IMR-90 (cell line): ENCODE measurements at regions not wholly inside any gene's neighbourhood (a gene's known extent, or its start where the extent isn't known, plus 50 kb on each side); places are given as distances from the start of the nearest gene placed in this dataset.

Source experiments
- ATAC-seq: fragments of 200-7000 bp; cut with Tn5 transposase; 2 replicates; pipeline ENCODE4 v1.9.1; 2020; ENCODE audit warnings: low read depth, mild to moderate bottlenecking, moderate library complexity
- BruUV-seq: library from RNA; stranded (reverse); fragments of 400-500 nt; replicated peaks from 2 replicates; lab custom pipeline; 2021; lab: Mats Ljungman, UMichigan
- CTCF ChIA-PET: fragments of 300-600 bp; formaldehyde crosslinking; extraction: SDS; loops from one replicate; lab custom pipeline; 2021; ENCODE audit warnings: antibody characterized with exemption; lab: Yijun Ruan, JAX
- POLR2A ChIA-PET: fragments of 300-600 bp; sonication (Branson Sonifier 250); formaldehyde crosslinking; loops from one replicate; lab custom pipeline; 2022; ENCODE audit warnings: antibody characterized with exemption; ENCODE audit not compliant: unreplicated experiment; lab: Charles Lee
- DNase-seq: peaks from one replicate; pipeline ENCODE4 v3.0.0; 2013
- H2AFZ ChIP-seq: replicated peaks from 2 replicates; pipeline ENCODE3; 2013; ENCODE audit warnings: low read length, mild to moderate bottlenecking; ENCODE audit not compliant: poor library complexity
- H2AK5ac ChIP-seq: 2 replicates; pipeline ENCODE4 v1.6.1; 2013; ENCODE audit warnings: low read depth, low read length, inconsistent platforms
- H2AK9ac ChIP-seq: replicated peaks from 2 replicates; pipeline ENCODE3; 2013; ENCODE audit warnings: mild to moderate bottlenecking, low read depth, low read length, moderate library complexity; ENCODE audit not compliant: poor library complexity
- H2BK120ac ChIP-seq: 2 replicates; pipeline ENCODE4 v1.6.1; 2013; ENCODE audit warnings: low read depth, low read length, inconsistent platforms
- H2BK15ac ChIP-seq: 3 replicates; pipeline ENCODE4 v1.6.1; 2013; ENCODE audit warnings: low read depth, low read length, inconsistent platforms
- H2BK20ac ChIP-seq: 2 replicates; pipeline ENCODE4 v1.6.1; 2013; ENCODE audit warnings: low read depth, mild to moderate bottlenecking, inconsistent platforms, low read length, moderate library complexity
- H2BK5ac ChIP-seq: 2 replicates; pipeline ENCODE4 v1.6.1; 2013; ENCODE audit warnings: mild to moderate bottlenecking, low read depth, low read length, inconsistent platforms; ENCODE audit not compliant: poor library complexity, severe bottlenecking
- H3K14ac ChIP-seq: replicated peaks from 2 replicates; pipeline ENCODE4 v1.6.1; 2013; ENCODE audit warnings: low read depth, low read length, inconsistent platforms
- H3K18ac ChIP-seq: 2 replicates; pipeline ENCODE4 v1.6.1; 2013; ENCODE audit warnings: low read depth, low read length, control low read depth
- H3K23ac ChIP-seq: 2 replicates; pipeline ENCODE4 v1.6.1; 2013; ENCODE audit warnings: low read depth, low read length, inconsistent platforms
- H3K27ac ChIP-seq: 2 replicates; pipeline ENCODE4 v1.5.1; 2013; ENCODE audit warnings: mild to moderate bottlenecking, control low read depth, low read length; ENCODE audit not compliant: insufficient read depth
- H3K27me3 ChIP-seq: 2 replicates; pipeline ENCODE4 v1.6.1; 2013; ENCODE audit warnings: low read length; ENCODE audit not compliant: control insufficient read depth, insufficient read depth
- H3K36me3 ChIP-seq: 2 replicates; pipeline ENCODE4 v1.6.1; 2013; ENCODE audit warnings: low read length, mixed read lengths; ENCODE audit not compliant: control insufficient read depth, insufficient read depth
- H3K4ac ChIP-seq: 2 replicates; pipeline ENCODE4 v1.6.1; 2013; ENCODE audit warnings: low read depth, low read length, inconsistent platforms
- H3K4me1 ChIP-seq: 2 replicates; pipeline ENCODE4 v1.6.1; 2013; ENCODE audit warnings: low read length, mixed read lengths; ENCODE audit not compliant: control insufficient read depth, insufficient read depth
- H3K4me2 ChIP-seq: 2 replicates; pipeline ENCODE4 v1.6.1; 2013; ENCODE audit warnings: low read depth, mild to moderate bottlenecking, control low read depth, low read length, moderate library complexity
- H3K4me3 ChIP-seq: 2 replicates; pipeline ENCODE4 v1.5.1; 2013; ENCODE audit warnings: low read depth, mild to moderate bottlenecking, control low read depth, low read length, moderate library complexity; ENCODE audit not compliant: insufficient read depth
- H3K56ac ChIP-seq: 2 replicates; pipeline ENCODE4 v1.6.1; 2013; ENCODE audit warnings: low read length, inconsistent platforms; ENCODE audit not compliant: insufficient read depth; ENCODE audit errors: extremely low read depth
- H3K79me1 ChIP-seq, 2 experiments: 2 replicates each; pipeline ENCODE4 v1.6.1; 2013; ENCODE audit warnings: low read length in 2 of 2, inconsistent platforms in 1 of 2, low read depth in 1 of 2
- H3K9ac ChIP-seq: 2 replicates; pipeline ENCODE4 v1.6.1; 2013; ENCODE audit warnings: low read depth, low read length, control low read depth
- H3K9me1 ChIP-seq: 2 replicates; pipeline ENCODE4 v1.6.1; 2013; ENCODE audit warnings: low read length, inconsistent platforms; ENCODE audit not compliant: insufficient read depth
- H3K9me3 ChIP-seq: 2 replicates; pipeline ENCODE4 v1.6.1; 2013; ENCODE audit warnings: low read length; ENCODE audit not compliant: control insufficient read depth, insufficient read depth
- H4K20me1 ChIP-seq: 2 replicates; pipeline ENCODE4 v1.6.1; 2013; ENCODE audit warnings: low read length, inconsistent platforms; ENCODE audit not compliant: insufficient read depth
- H4K5ac ChIP-seq: 2 replicates; pipeline ENCODE4 v1.6.1; 2013; ENCODE audit warnings: mild to moderate bottlenecking, low read depth, low read length, control low read depth
- H4K8ac ChIP-seq, 2 experiments: 2 replicates each; pipeline ENCODE4 v1.6.1; 2013; ENCODE audit warnings: low read depth in 2 of 2, low read length in 2 of 2, control low read depth in 1 of 2, inconsistent platforms in 1 of 2
- H4K91ac ChIP-seq: 2 replicates; pipeline ENCODE4 v1.6.1; 2013; ENCODE audit warnings: low read depth, low read length, inconsistent platforms; ENCODE audit not compliant: insufficient read depth
- BHLHE40 ChIP-seq: fragments of 150-350 bp; IDR thresholded peaks from 2 replicates; pipeline ENCODE4 v1.6.1; 2016; ENCODE audit warnings: mild to moderate bottlenecking, low read depth, low read length
- CHD1 ChIP-seq: IDR thresholded peaks from 2 replicates; pipeline ENCODE4 v1.6.1; 2012; ENCODE audit warnings: low read depth, low read length, improper control_type of control experiment
- MXI1 ChIP-seq: IDR thresholded peaks from 2 replicates; pipeline ENCODE4 v1.6.1; 2012; ENCODE audit warnings: low read depth, mild to moderate bottlenecking, low read length, moderate library complexity, borderline replicate concordance
- RAD21 ChIP-seq: IDR thresholded peaks from 2 replicates; pipeline ENCODE4 v1.6.1; 2012; ENCODE audit warnings: low read length, improper control_type of control experiment
- RFX5 ChIP-seq: IDR thresholded peaks from 2 replicates; pipeline ENCODE4 v1.8.0; 2012; ENCODE audit warnings: low read depth, mild to moderate bottlenecking, low read length, moderate library complexity
- SMC3 ChIP-seq: fragments of 150-350 bp; IDR thresholded peaks from 2 replicates; pipeline ENCODE4 v1.6.1; 2016; ENCODE audit warnings: low read depth, mild to moderate bottlenecking, antibody characterized with exemption, low read length, moderate library complexity
- WGBS, 2 experiments: methylation state at CpG; one replicate each; pipeline versions ENCODE4 v1.1.5 to v1.1.7; 2013; ENCODE audit warnings: missing lambda C conversion rate in 2 of 2; ENCODE audit not compliant: insufficient read length in 1 of 2; ENCODE audit errors: extremely low coverage in 2 of 2; 5-methylcytosine and 5-hydroxymethylcytosine counted together
- dilution Hi-C: fragments of 300-500 bp; cut with HindIII; formaldehyde crosslinking; loops from one replicate; pipeline ENCODE4 v1.14.3; 2018; ENCODE audit warnings: low sequenced_read_pairs; ENCODE audit not compliant: unreplicated experiment
- in situ Hi-C: fragments of 300-500 bp; cut with MboI; formaldehyde crosslinking; loops from 3 replicates; pipeline ENCODE4 v1.14.3; 2019; ENCODE audit warnings: low sequenced_read_pairs, inconsistent platforms, mixed read lengths
- intact Hi-C: fragments of 100-400 bp; cut with micrococcal nuclease; formaldehyde crosslinking; loops from 2 replicates; pipeline ENCODE4 v1.10.0; 2022
- TF ChIP-seq, protein P1 (sequence below): conservative IDR thresholded peaks from 2 replicates; pipeline ENCODE4 v1.5.1; 2012; ENCODE audit warnings: mild to moderate bottlenecking, low read depth, low read length, improper control_type of control experiment

- no peak overlapping the region for H2BK15ac ChIP-seq
- H2AK5ac ChIP-seq, result no peak overlapping the region
- no peak overlapping the region for H4K8ac ChIP-seq
- H3K56ac ChIP-seq, result no peak overlapping the region
- in situ Hi-C loops (loop anchor here (5.0 to 25.0 kb wide), 2 partner anchors 1197 to 1642 kb away; no protein-coding TSS in a partner anchor), intact Hi-C loops (loop anchor here (2.0 to 5.0 kb wide), 5 partner anchors 536 to 1642 kb away; no protein-coding TSS in a partner anchor), dilution Hi-C loops (no loop called here)
- no peak overlapping the region for H2BK120ac ChIP-seq
- no peak overlapping the region for H3K23ac ChIP-seq
- H3K27me3 ChIP-seq, result no peaks in the 10 kb centered on the region
- H3K27ac ChIP-seq, result no peak overlapping the region
- DNase-seq (peak; percentile 37), ATAC-seq (no peak)
- no peak overlapping the region for H2AFZ ChIP-seq
- no peak overlapping the region for H3K4me2 ChIP-seq
- no peak overlapping the region for H2BK5ac ChIP-seq
- H2BK20ac ChIP-seq, result no peak overlapping the region
- H4K91ac ChIP-seq, result no peak overlapping the region
- no peaks in the 10 kb centered on the region for H3K36me3 ChIP-seq
- no peak overlapping the region for H3K18ac ChIP-seq
- H3K14ac ChIP-seq, result no peak overlapping the region
- no peaks in the 10 kb centered on the region for H3K79me1 ChIP-seq
- H3K4me1 ChIP-seq, result no peaks in the 10 kb centered on the region
- no peak overlapping the region for H3K4me3 ChIP-seq
- H3K4ac ChIP-seq, result no peak overlapping the region
- POLR2A ChIA-PET, result no interaction called here
- H3K9me1 ChIP-seq, result no peaks in the 10 kb centered on the region
- H3K9ac ChIP-seq, result no peak overlapping the region
- no peak overlapping the region for H4K5ac ChIP-seq
- H4K20me1 ChIP-seq, result no peaks in the 10 kb centered on the region
- no CpG with 5 or more reads among the region's 1 CpG for WGBS, 2 experiments
- BruUV-seq, result no TSS peak
- TF ChIP-seq BHLHE40, result no peak
- peak; percentile 49 for TF ChIP-seq SMC3
- no peak for TF ChIP-seq MXI1
- TF ChIP-seq RAD21, result peak; percentile 37
- no peak for TF ChIP-seq RFX5
- TF ChIP-seq, protein P1, sequence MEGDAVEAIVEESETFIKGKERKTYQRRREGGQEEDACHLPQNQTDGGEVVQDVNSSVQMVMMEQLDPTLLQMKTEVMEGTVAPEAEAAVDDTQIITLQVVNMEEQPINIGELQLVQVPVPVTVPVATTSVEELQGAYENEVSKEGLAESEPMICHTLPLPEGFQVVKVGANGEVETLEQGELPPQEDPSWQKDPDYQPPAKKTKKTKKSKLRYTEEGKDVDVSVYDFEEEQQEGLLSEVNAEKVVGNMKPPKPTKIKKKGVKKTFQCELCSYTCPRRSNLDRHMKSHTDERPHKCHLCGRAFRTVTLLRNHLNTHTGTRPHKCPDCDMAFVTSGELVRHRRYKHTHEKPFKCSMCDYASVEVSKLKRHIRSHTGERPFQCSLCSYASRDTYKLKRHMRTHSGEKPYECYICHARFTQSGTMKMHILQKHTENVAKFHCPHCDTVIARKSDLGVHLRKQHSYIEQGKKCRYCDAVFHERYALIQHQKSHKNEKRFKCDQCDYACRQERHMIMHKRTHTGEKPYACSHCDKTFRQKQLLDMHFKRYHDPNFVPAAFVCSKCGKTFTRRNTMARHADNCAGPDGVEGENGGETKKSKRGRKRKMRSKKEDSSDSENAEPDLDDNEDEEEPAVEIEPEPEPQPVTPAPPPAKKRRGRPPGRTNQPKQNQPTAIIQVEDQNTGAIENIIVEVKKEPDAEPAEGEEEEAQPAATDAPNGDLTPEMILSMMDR, result peak; percentile 61
- no peak for TF ChIP-seq CHD1
- CTCF ChIA-PET, result interaction anchor here (0.6 kb wide), 1 partner anchor 20 kb away, joined by 4 read pairs; no protein-coding TSS in a partner anchor
- H3K9me3 ChIP-seq, result no peaks in the 10 kb centered on the region
- H2AK9ac ChIP-seq, result no peak overlapping the region
Observed at GRCh38 chr5:165209101-165209727, 1703.8 kb downstream of the MAT2B start.
